Smooth muscle cell (in vitro differentiated cells): ENCODE measurements at regions not wholly inside any gene's neighbourhood (a gene's known extent, or its start where the extent isn't known, plus 50 kb on each side); places are given as distances from the start of the nearest gene placed in this dataset.

Experiments used
- DNase-seq: peaks from one replicate; lab custom pipeline; 2025; ENCODE audit not compliant: unreplicated experiment; lab: John Stamatoyannopoulos, UW
- H2AFZ ChIP-seq: fragments of 200-600 bp; sonication (generic); 2 replicates; pipeline ENCODE4 v1.6.0; 2016; ENCODE audit warnings: antibody characterized with exemption, low read depth, mild to moderate bottlenecking
- H3F3A ChIP-seq: fragments of 200-600 bp; sonication (generic); 2 replicates; pipeline ENCODE4 v1.6.0; 2017; ENCODE audit warnings: antibody characterized with exemption, low read depth
- H3K27ac ChIP-seq: fragments of 200-600 bp; sonication (generic); 2 replicates; pipeline ENCODE4 v1.5.1; 2016; ENCODE audit warnings: low read depth, mild to moderate bottlenecking
- H3K27me3 ChIP-seq: fragments of 200-600 bp; sonication (generic); 2 replicates; pipeline ENCODE4 v1.6.1; 2016; ENCODE audit warnings: low read depth, mild to moderate bottlenecking
- H3K36me3 ChIP-seq: fragments of 200-600 bp; sonication (generic); 2 replicates; pipeline ENCODE4 v1.5.1; 2016; ENCODE audit warnings: low read depth
- H3K4me1 ChIP-seq: fragments of 200-600 bp; sonication (generic); 2 replicates; pipeline ENCODE4 v1.5.1; 2016; ENCODE audit warnings: low read depth
- H3K4me2 ChIP-seq: fragments of 200-600 bp; sonication (generic); 2 replicates; pipeline ENCODE4 v1.6.0; 2016; ENCODE audit warnings: mild to moderate bottlenecking
- H3K4me3 ChIP-seq: fragments of 200-600 bp; sonication (generic); 2 replicates; pipeline ENCODE4 v1.5.1; 2016; ENCODE audit warnings: mild to moderate bottlenecking
- H3K79me2 ChIP-seq: fragments of 200-600 bp; sonication (generic); 2 replicates; pipeline ENCODE4 v1.6.0; 2016; ENCODE audit warnings: low read depth, mild to moderate bottlenecking
- H3K9ac ChIP-seq: fragments of 200-600 bp; sonication (generic); 2 replicates; pipeline ENCODE4 v1.6.0; 2016; ENCODE audit warnings: low read depth
- H3K9me3 ChIP-seq: fragments of 200-600 bp; sonication (generic); replicated peaks from 2 replicates; pipeline ENCODE4 v1.5.1; 2016; ENCODE audit warnings: low read depth
- H4K20me1 ChIP-seq: fragments of 200-600 bp; sonication (generic); 2 replicates; pipeline ENCODE4 v1.6.0; 2016; ENCODE audit warnings: low read depth
- WGBS: methylation state at CpG from one replicate; pipeline ENCODE4 v1.1.7; 2016; ENCODE audit warnings: low lambda C conversion rate; 5-methylcytosine and 5-hydroxymethylcytosine counted together
- TF ChIP-seq, protein P1 (sequence below): fragments of 200-600 bp; sonication (generic); IDR thresholded peaks from 2 replicates; pipeline ENCODE4 v1.5.1; 2017; ENCODE audit warnings: borderline replicate concordance, mild to moderate bottlenecking, antibody characterized with exemption; ENCODE audit not compliant: insufficient read depth, poor library complexity, severe bottlenecking

DNA sequence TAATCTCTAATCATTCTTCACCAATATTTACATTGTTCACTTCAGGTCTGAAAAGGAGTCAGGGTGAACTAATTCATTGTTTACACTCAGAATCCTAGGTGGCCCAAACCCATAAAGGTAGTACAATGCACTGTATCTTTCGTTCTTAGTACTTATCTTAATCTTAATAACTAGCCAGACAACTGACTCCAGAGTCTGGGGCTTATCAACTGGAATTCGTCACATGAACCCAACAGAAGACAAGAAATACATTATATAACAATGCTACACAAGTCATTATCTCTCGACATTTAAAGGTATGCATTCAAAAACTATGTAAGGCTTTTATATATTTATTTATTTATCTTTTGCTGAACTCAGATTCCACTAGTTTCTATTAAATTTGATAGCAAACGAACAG, 125.9 kb upstream of the ESRRG start:
- TF ChIP-seq, protein P1, sequence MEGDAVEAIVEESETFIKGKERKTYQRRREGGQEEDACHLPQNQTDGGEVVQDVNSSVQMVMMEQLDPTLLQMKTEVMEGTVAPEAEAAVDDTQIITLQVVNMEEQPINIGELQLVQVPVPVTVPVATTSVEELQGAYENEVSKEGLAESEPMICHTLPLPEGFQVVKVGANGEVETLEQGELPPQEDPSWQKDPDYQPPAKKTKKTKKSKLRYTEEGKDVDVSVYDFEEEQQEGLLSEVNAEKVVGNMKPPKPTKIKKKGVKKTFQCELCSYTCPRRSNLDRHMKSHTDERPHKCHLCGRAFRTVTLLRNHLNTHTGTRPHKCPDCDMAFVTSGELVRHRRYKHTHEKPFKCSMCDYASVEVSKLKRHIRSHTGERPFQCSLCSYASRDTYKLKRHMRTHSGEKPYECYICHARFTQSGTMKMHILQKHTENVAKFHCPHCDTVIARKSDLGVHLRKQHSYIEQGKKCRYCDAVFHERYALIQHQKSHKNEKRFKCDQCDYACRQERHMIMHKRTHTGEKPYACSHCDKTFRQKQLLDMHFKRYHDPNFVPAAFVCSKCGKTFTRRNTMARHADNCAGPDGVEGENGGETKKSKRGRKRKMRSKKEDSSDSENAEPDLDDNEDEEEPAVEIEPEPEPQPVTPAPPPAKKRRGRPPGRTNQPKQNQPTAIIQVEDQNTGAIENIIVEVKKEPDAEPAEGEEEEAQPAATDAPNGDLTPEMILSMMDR, result no peak
- Histone ChIP-seq H2AFZ (no peak overlapping the region), H4K20me1 (no peaks in the 10 kb centered on the region), H3K9me3 (no peaks in the 10 kb centered on the region), H3K36me3 (no peaks in the 10 kb centered on the region), H3K79me2 (no peaks in the 10 kb centered on the region), H3K9ac (no peak overlapping the region), H3K4me2 (no peak overlapping the region), H3K4me1 (no peaks in the 10 kb centered on the region), H3K27me3 (no peaks in the 10 kb centered on the region), H3K27ac (no peak overlapping the region), H3K4me3 (no peak overlapping the region), H3F3A (no peaks in the 10 kb centered on the region)
- no peak for DNase-seq
- WGBS, result 58% methylated on average over 4 of the region's 4 CpGs

DNA sequence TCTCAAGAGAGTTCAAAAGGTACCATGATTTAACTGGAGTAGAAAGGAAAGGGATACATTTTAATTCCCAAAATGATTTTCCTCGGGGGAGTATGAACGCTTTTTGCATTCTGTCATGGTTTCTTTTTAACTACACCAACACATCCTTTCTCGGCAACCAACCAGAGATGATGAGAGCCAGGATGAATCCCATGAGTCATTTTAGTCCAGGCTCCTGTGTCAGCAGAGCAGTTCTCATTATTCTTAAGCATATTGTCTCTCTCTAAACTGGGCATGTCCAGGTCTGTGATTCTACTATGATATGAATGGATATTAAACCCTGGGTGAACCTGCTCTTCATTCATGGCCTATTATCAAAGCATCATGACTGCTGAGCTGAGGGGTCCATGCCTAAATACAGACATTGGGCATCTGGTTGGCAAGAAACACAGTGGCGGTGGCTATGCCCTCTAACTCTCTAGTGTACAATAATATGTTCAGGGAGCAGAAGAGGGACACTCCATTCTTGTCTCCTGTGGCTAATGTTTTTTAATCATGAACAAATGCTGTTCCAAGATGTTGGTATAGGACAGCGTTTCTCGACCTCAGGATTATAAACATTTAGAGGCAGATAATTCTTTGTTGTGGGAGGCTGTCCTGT, 124.3 kb upstream of the ESRRG start:
- no peaks in the 10 kb centered on the region for H3F3A ChIP-seq
- 63% methylated on average over 6 of the region's 6 CpGs for WGBS
- H3K4me1 ChIP-seq, result no peaks in the 10 kb centered on the region
- H2AFZ ChIP-seq, result peak overlapping the region; percentile 29
- no peaks in the 10 kb centered on the region for H3K27me3 ChIP-seq
- H3K4me2 ChIP-seq, result no peak overlapping the region
- H3K79me2 ChIP-seq, result no peaks in the 10 kb centered on the region
- H4K20me1 ChIP-seq, result no peaks in the 10 kb centered on the region
- H3K9ac ChIP-seq, result no peak overlapping the region
- H3K4me3 ChIP-seq, result no peak overlapping the region
- H3K36me3 ChIP-seq, result no peaks in the 10 kb centered on the region
- H3K9me3 ChIP-seq, result no peaks in the 10 kb centered on the region
- no peak for DNase-seq
- TF ChIP-seq, protein P1, result no peak
- no peak overlapping the region for H3K27ac ChIP-seq

DNA sequence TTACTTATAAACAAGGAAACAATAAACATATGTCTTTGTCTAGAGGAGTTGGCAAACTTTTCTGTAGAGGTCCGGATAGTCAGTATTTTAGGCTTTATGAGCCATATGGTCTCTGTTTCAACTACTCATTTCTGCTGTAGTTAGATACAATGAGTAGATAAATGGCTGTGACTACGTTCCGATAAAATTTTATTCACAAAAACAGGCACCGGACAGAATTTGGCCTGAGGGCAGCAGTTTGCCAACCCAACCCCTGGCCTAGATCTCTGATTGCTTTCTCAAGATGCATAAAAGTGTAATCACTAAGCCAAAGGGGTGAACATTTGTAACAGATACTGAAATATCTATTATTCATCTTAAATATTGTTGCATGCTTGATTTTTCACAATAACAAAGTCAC, 123.1 kb upstream of the ESRRG start:
- Histone ChIP-seq H3K27ac (no peak overlapping the region), H3K4me2 (no peak overlapping the region), H3K27me3 (no peaks in the 10 kb centered on the region), H3K9ac (no peak overlapping the region), H4K20me1 (no peaks in the 10 kb centered on the region), H3K4me1 (no peaks in the 10 kb centered on the region), H3F3A (no peaks in the 10 kb centered on the region), H3K4me3 (no peak overlapping the region), H3K9me3 (no peaks in the 10 kb centered on the region), H2AFZ (no peak overlapping the region), H3K79me2 (no peaks in the 10 kb centered on the region), H3K36me3 (no peaks in the 10 kb centered on the region)
- TF ChIP-seq, protein P1, result no peak
- no peak for DNase-seq
- WGBS, result 78% methylated on average over 4 of the region's 4 CpGs

DNA sequence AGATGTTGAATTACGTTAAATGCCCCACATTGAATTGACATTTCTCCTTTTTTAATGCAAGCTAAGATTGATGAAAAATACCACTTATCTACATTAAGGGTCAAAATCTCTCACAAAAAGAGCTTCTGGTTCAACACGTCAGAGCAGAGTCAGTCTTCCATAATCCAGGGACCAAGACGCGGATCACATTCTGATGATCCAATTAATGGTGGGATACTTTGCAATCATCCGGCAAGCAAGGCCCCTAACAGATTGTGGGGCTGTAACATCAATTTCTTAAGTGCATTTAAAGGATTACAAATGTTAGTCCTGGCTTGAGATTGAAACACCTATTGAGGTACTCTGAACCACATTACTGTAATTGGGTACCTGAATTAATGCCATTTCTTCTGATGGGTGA, 120.2 kb upstream of the ESRRG start:
- no peak overlapping the region for H2AFZ ChIP-seq
- no peak for DNase-seq
- no peaks in the 10 kb centered on the region for H3K9me3 ChIP-seq
- H3F3A ChIP-seq, result no peaks in the 10 kb centered on the region
- no peak overlapping the region for H3K4me2 ChIP-seq
- TF ChIP-seq, protein P1, result no peak
- H3K9ac ChIP-seq, result no peak overlapping the region
- no peaks in the 10 kb centered on the region for H3K79me2 ChIP-seq
- no peak overlapping the region for H3K4me3 ChIP-seq
- 94% methylated on average over 5 of the region's 5 CpGs for WGBS
- H3K36me3 ChIP-seq, result no peaks in the 10 kb centered on the region
- H3K4me1 ChIP-seq, result no peaks in the 10 kb centered on the region
- H3K27me3 ChIP-seq, result no peaks in the 10 kb centered on the region
- no peak overlapping the region for H3K27ac ChIP-seq
- no peaks in the 10 kb centered on the region for H4K20me1 ChIP-seq
